SK-N-SH (cell line): ENCODE measurements at regions not wholly inside any gene's neighbourhood (a gene's known extent, or its start where the extent isn't known, plus 50 kb on each side); places are given as distances from the start of the nearest gene placed in this dataset.

Experiments
- CHD2 ChIP-seq: fragments of 150-350 bp; IDR thresholded peaks from 2 replicates; pipeline ENCODE4 v1.6.1; 2018; ENCODE audit warnings: low read length; ENCODE audit not compliant: partially characterized antibody
- CTCF ChIP-seq: fragments of 200-600 bp; sonication (generic); IDR thresholded peaks from 2 replicates; pipeline ENCODE4 v1.6.1; 2017; ENCODE audit warnings: antibody characterized with exemption, mild to moderate bottlenecking, moderate library complexity
- EP300 ChIP-seq, 2 experiments: IDR thresholded peaks; 2 replicates each; pipeline versions ENCODE4 v1.4.0 to v1.6.1; 2012; ENCODE audit warnings: borderline replicate concordance in 1 of 2, low read depth in 1 of 2, low read length in 1 of 2
- FOXJ3 ChIP-seq: sonication (generic); formaldehyde crosslinking; IDR thresholded peaks from 2 replicates; pipeline ENCODE4 v1.5.1; 2020; ENCODE audit warnings: mild to moderate bottlenecking, missing genetic modification reagents
- NFIC ChIP-seq: IDR thresholded peaks from 2 replicates; pipeline ENCODE4 v1.4.0; 2012; ENCODE audit warnings: borderline replicate concordance
- RCOR1 ChIP-seq: fragments of 150-350 bp; IDR thresholded peaks from 2 replicates; pipeline ENCODE4 v1.6.1; 2017; ENCODE audit warnings: antibody characterized with exemption, low read length
- RFX5 ChIP-seq: IDR thresholded peaks from 2 replicates; pipeline ENCODE4 v1.6.1; 2012; ENCODE audit warnings: mild to moderate bottlenecking, improper control_type of control experiment, low read length
- TF ChIP-seq, protein P1 (sequence below): IDR thresholded peaks from 2 replicates; pipeline ENCODE4 v1.6.1; 2012; ENCODE audit warnings: mild to moderate bottlenecking, low read depth, low read length, moderate library complexity

GRCh38 chr1:90187323-90187585 is 192.3 kb downstream of the ZNF326 start:
- TF ChIP-seq CHD2, result no peak
- TF ChIP-seq NFIC, result no peak
- TF ChIP-seq, protein P1, sequence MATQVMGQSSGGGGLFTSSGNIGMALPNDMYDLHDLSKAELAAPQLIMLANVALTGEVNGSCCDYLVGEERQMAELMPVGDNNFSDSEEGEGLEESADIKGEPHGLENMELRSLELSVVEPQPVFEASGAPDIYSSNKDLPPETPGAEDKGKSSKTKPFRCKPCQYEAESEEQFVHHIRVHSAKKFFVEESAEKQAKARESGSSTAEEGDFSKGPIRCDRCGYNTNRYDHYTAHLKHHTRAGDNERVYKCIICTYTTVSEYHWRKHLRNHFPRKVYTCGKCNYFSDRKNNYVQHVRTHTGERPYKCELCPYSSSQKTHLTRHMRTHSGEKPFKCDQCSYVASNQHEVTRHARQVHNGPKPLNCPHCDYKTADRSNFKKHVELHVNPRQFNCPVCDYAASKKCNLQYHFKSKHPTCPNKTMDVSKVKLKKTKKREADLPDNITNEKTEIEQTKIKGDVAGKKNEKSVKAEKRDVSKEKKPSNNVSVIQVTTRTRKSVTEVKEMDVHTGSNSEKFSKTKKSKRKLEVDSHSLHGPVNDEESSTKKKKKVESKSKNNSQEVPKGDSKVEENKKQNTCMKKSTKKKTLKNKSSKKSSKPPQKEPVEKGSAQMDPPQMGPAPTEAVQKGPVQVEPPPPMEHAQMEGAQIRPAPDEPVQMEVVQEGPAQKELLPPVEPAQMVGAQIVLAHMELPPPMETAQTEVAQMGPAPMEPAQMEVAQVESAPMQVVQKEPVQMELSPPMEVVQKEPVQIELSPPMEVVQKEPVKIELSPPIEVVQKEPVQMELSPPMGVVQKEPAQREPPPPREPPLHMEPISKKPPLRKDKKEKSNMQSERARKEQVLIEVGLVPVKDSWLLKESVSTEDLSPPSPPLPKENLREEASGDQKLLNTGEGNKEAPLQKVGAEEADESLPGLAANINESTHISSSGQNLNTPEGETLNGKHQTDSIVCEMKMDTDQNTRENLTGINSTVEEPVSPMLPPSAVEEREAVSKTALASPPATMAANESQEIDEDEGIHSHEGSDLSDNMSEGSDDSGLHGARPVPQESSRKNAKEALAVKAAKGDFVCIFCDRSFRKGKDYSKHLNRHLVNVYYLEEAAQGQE, result no peak
- no peak for TF ChIP-seq EP300 (IDR thresholded peaks at IDR 0.05; ENCODE audit: borderline replicate concordance in 1 of 2, low read depth in 1 of 2, low read length in 1 of 2)
- TF ChIP-seq CTCF, result no peak
- no peak for TF ChIP-seq RFX5
- TF ChIP-seq RCOR1, result no peak
- no peak for TF ChIP-seq FOXJ3 (CRISPR knock-in tag)
